ENCODE measurements at regions not wholly inside any gene's neighbourhood (a gene's known extent, or its start where the extent isn't known, plus 50 kb on each side); places are given as distances from the start of the nearest gene placed in this dataset.

GRCh38 chr2:138280999-138281695 is 220.4 kb upstream of the SPOPL start:
- no peak overlapping the region for H3K4me3 ChIP-seq (ENCODE audit: low read depth, low read length)
- TF ChIP-seq CTCF (conservative IDR thresholded peaks at IDR 0.05; ENCODE audit: low read depth, low read length) = no peak
- no peak for DNase-seq (ENCODE audit: low read depth)

GRCh38 chr2:138282014-138282672 is 219.4 kb upstream of the SPOPL start:
- H3K4me3 ChIP-seq (ENCODE audit: low read depth, low read length) = no peak overlapping the region
- no peak for TF ChIP-seq CTCF (conservative IDR thresholded peaks at IDR 0.05; ENCODE audit: low read depth, low read length)
- no peak for DNase-seq (ENCODE audit: low read depth)

- no peak for DNase-seq (ENCODE audit: low read depth)
- TF ChIP-seq CTCF (conservative IDR thresholded peaks at IDR 0.05; ENCODE audit: low read depth, low read length) = no peak
These were observed 209.8 kb upstream of the SPOPL start for GRCh38 chr2:138291805-138292204.

GRCh38 chr2:138293045-138293444 is 208.5 kb upstream of the SPOPL start:
- H3K4me3 ChIP-seq (ENCODE audit: low read depth, low read length) = no peak overlapping the region
- no peak for TF ChIP-seq CTCF (conservative IDR thresholded peaks at IDR 0.05; ENCODE audit: low read depth, low read length)
- DNase-seq (ENCODE audit: low read depth) = no peak

More at GRCh38 chr2:138291805-138292204, 209.8 kb upstream of the SPOPL start:
- no peak overlapping the region for H3K4me3 ChIP-seq (ENCODE audit: low read depth, low read length)

- TF ChIP-seq CTCF (conservative IDR thresholded peaks at IDR 0.05; ENCODE audit: low read depth, low read length) = no peak
- DNase-seq (ENCODE audit: low read depth) = no peak
- no peak overlapping the region for H3K4me3 ChIP-seq (ENCODE audit: low read depth, low read length)
These were observed 208.0 kb upstream of the SPOPL start for GRCh38 chr2:138293549-138293948.

- H3K4me3 ChIP-seq (ENCODE audit: low read depth, low read length) = no peak overlapping the region
- no peak for DNase-seq (ENCODE audit: low read depth)
- TF ChIP-seq CTCF (conservative IDR thresholded peaks at IDR 0.05; ENCODE audit: low read depth, low read length) = no peak
These were observed 207.1 kb upstream of the SPOPL start for GRCh38 chr2:138294451-138294850.

GRCh38 chr2:138296365-138296764 is 205.2 kb upstream of the SPOPL start:
- TF ChIP-seq CTCF (conservative IDR thresholded peaks at IDR 0.05; ENCODE audit: low read depth, low read length) = no peak
- DNase-seq (ENCODE audit: low read depth) = no peak
- no peak overlapping the region for H3K4me3 ChIP-seq (ENCODE audit: low read depth, low read length)

Data from epithelial cell of proximal tubule (primary cell).